Sigmoid colon (tissue), 4 donors: ENCODE measurements at regions not wholly inside any gene's neighbourhood (a gene's known extent, or its start where the extent isn't known, plus 50 kb on each side); places are given as distances from the start of the nearest gene placed in this dataset.

Experiments
- EP300 ChIP-seq, 4 donors: sonication (generic); formaldehyde crosslinking; IDR thresholded peaks; one replicate each; pipeline ENCODE4 v1.6.1; 2017; ENCODE audit warnings: antibody characterized with exemption in 4 of 4
- TF ChIP-seq, protein P1 (sequence below), 4 experiments: fragments of 450-650 bp in 3 of 4; fragments of 200-600 bp in 1 of 4; IDR thresholded peaks; one replicate each; pipeline ENCODE4 v1.5.1; 2016 to 2019; ENCODE audit warnings: antibody characterized with exemption in 4 of 4, mild to moderate bottlenecking in 3 of 4, moderate library complexity in 2 of 4

DNA sequence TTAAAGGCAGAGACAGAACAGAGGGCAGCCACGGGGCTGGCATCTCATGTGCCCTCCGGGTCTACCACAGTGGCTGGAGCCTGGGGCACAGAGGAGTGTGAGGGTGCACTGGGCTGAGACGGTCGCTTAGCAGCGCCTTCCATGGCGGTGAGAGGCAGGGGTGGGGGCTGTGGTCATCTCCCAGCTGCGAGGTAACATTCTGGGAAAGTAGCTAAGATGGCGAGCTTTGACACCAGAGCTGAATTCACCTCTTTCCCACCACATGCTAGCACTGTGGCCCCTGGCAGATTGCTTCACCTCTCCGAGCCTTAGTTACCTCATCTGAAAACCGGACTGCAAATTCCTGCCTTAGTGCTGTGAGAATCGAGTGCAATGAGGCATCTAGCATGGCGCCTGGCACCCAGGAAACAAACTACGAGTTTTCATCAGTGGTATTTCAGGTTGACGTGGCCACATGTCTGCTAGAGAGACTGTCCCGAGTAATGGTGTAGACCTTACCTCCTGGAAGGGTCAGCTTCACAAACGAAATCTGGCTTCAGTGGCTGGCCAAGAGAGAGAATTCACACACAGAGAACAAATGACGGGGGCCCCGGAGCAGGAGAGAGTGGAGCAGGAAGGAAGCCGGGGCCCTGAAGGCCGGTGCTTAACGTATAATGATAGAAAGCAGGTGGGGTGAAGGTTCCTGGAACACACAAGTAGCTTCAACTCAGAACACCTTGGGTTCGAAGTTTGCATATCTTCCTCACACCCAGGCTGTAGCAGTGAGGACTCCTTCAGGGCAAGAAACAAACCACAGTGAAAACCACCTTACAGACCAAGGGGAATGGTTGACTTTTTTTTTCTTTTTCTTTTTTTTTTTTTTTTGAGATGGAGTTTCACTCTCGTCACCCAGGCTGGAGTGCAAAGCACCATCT, 63.9 kb upstream of the RPH3AL start:
- TF ChIP-seq, protein P1, sequence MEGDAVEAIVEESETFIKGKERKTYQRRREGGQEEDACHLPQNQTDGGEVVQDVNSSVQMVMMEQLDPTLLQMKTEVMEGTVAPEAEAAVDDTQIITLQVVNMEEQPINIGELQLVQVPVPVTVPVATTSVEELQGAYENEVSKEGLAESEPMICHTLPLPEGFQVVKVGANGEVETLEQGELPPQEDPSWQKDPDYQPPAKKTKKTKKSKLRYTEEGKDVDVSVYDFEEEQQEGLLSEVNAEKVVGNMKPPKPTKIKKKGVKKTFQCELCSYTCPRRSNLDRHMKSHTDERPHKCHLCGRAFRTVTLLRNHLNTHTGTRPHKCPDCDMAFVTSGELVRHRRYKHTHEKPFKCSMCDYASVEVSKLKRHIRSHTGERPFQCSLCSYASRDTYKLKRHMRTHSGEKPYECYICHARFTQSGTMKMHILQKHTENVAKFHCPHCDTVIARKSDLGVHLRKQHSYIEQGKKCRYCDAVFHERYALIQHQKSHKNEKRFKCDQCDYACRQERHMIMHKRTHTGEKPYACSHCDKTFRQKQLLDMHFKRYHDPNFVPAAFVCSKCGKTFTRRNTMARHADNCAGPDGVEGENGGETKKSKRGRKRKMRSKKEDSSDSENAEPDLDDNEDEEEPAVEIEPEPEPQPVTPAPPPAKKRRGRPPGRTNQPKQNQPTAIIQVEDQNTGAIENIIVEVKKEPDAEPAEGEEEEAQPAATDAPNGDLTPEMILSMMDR (IDR thresholded peaks at IDR 0.05) = no peak
- no peak for TF ChIP-seq EP300 (IDR thresholded peaks at IDR 0.05)
